Neural progenitor cell (in vitro differentiated cells): ENCODE measurements at regions not wholly inside any gene's neighbourhood (a gene's known extent, or its start where the extent isn't known, plus 50 kb on each side); places are given as distances from the start of the nearest gene placed in this dataset.
"Not testable (repeated sequence)": the region's sequence is repeated elsewhere in the genome, so short reads cannot be mapped to it uniquely, and the experiment has no call there.

Experiments used
- DNase-seq: peaks from one replicate; pipeline ENCODE4 v3.0.0-alpha.2; 2016; ENCODE audit warnings: low spot score
- H2AFZ ChIP-seq: fragments of 200-600 bp; sonication (generic); replicated peaks from 2 replicates; pipeline ENCODE4 v1.6.1; 2016; ENCODE audit warnings: antibody characterized with exemption
- H3F3A ChIP-seq: fragments of 200-600 bp; sonication (generic); 2 replicates; pipeline ENCODE4 v1.6.1; 2016; ENCODE audit warnings: antibody characterized with exemption, low read depth
- H3K27ac ChIP-seq: fragments of 200-600 bp; sonication (generic); 2 replicates; pipeline ENCODE4 v1.5.1; 2016; ENCODE audit warnings: mild to moderate bottlenecking
- H3K27me3 ChIP-seq: fragments of 200-600 bp; sonication (generic); 2 replicates; pipeline ENCODE4 v1.6.1; 2016; ENCODE audit warnings: mild to moderate bottlenecking, moderate library complexity
- H3K36me3 ChIP-seq: fragments of 200-600 bp; sonication (generic); 2 replicates; pipeline ENCODE4 v1.5.1; 2016
- H3K4me1 ChIP-seq: fragments of 200-600 bp; sonication (generic); 2 replicates; pipeline ENCODE4 v1.6.1; 2016; ENCODE audit warnings: mixed run types
- H3K4me2 ChIP-seq: fragments of 200-600 bp; sonication (generic); 2 replicates; pipeline ENCODE4 v1.6.1; 2016
- H3K4me3 ChIP-seq: fragments of 200-600 bp; sonication (generic); 2 replicates; pipeline ENCODE4 v1.5.1; 2016
- H3K79me2 ChIP-seq: fragments of 200-600 bp; sonication (generic); 2 replicates; pipeline ENCODE4 v1.6.1; 2016; ENCODE audit warnings: low read depth
- H3K9ac ChIP-seq: fragments of 200-600 bp; sonication (generic); 2 replicates; pipeline ENCODE4 v1.6.1; 2016
- H3K9me3 ChIP-seq: fragments of 200-600 bp; sonication (generic); 2 replicates; pipeline ENCODE4 v1.5.1; 2016; ENCODE audit warnings: low read depth
- H4K20me1 ChIP-seq: fragments of 200-600 bp; sonication (generic); 2 replicates; pipeline ENCODE4 v1.6.1; 2016; ENCODE audit warnings: low read depth
- H3K27ac Mint-ChIP-seq: 3 replicates; pipeline ENCODE4 v1.8.0; 2021; ENCODE audit warnings: mixed read lengths
- H3K27me3 Mint-ChIP-seq: 2 replicates; pipeline ENCODE4 v1.8.0; 2022; ENCODE audit warnings: low read depth, mild to moderate bottlenecking, inconsistent platforms, moderate library complexity, mixed read lengths; ENCODE audit not compliant: insufficient read depth
- H3K36me3 Mint-ChIP-seq: 3 replicates; pipeline ENCODE4 v1.8.0; 2021; ENCODE audit warnings: mixed read lengths
- H3K4me1 Mint-ChIP-seq: 3 replicates; pipeline ENCODE4 v1.8.0; 2021; ENCODE audit warnings: mixed read lengths
- H3K4me3 Mint-ChIP-seq: 3 replicates; pipeline ENCODE4 v1.8.0; 2021; ENCODE audit warnings: mild to moderate bottlenecking, moderate library complexity, mixed read lengths
- H3K9me3 Mint-ChIP-seq: 3 replicates; pipeline ENCODE4 v1.8.0; 2020; ENCODE audit warnings: mixed read lengths
- CTCF ChIP-seq: fragments of 200-600 bp; sonication (generic); IDR thresholded peaks from 2 replicates; pipeline ENCODE4 v1.5.1; 2017; ENCODE audit warnings: antibody characterized with exemption, mild to moderate bottlenecking
- EZH2 ChIP-seq: fragments of 200-600 bp; sonication (generic); IDR thresholded peaks from 2 replicates; pipeline ENCODE4 v1.6.1; 2017; ENCODE audit warnings: antibody characterized with exemption, mild to moderate bottlenecking, moderate library complexity
- EZH2phosphoT487 ChIP-seq: fragments of 200-600 bp; sonication (generic); IDR thresholded peaks from 2 replicates; pipeline ENCODE4 v1.6.1; 2017; ENCODE audit warnings: antibody characterized with exemption

GRCh38 chr1:226461087-226461486 lies 53.2 kb upstream of the PARP1 start:
- H3K27me3 ChIP-seq: no peaks in the 10 kb centered on the region
- no peaks in the 10 kb centered on the region for H3K79me2 ChIP-seq
- TF ChIP-seq EZH2 (no peak), EZH2phosphoT487 (no peak), CTCF (no peak)
- Mint-ChIP-seq H3K9me3 (peaks cover 19% of the 10 kb centered on the region), H3K36me3 (peaks cover 5% of the 10 kb centered on the region), H3K4me3 (no peak overlapping the region), H3K27me3 (peaks cover 12% of the 10 kb centered on the region), H3K27ac (no peak overlapping the region), H3K4me1 (peaks cover 3% of the 10 kb centered on the region)
- H3K4me1 ChIP-seq: peaks cover 3% of the 10 kb centered on the region
- H2AFZ ChIP-seq: no peak overlapping the region
- no peaks in the 10 kb centered on the region for H3K36me3 ChIP-seq
- H3K9me3 ChIP-seq: no peaks in the 10 kb centered on the region
- H4K20me1 ChIP-seq: no peaks in the 10 kb centered on the region
- H3F3A ChIP-seq: no peaks in the 10 kb centered on the region
- no peak overlapping the region for H3K9ac ChIP-seq
- no peak overlapping the region for H3K27ac ChIP-seq
- no peak overlapping the region for H3K4me2 ChIP-seq
- no peak for DNase-seq
- H3K4me3 ChIP-seq: no peak overlapping the region

- Histone ChIP-seq H3K9me3 (no peaks in the 10 kb centered on the region), H3K27ac (no peak overlapping the region), H3K9ac (no peak overlapping the region), H3K4me1 (no peaks in the 10 kb centered on the region), H4K20me1 (no peaks in the 10 kb centered on the region), H2AFZ (no peak overlapping the region), H3K36me3 (no peaks in the 10 kb centered on the region), H3K4me2 (no peak overlapping the region), H3K4me3 (no peak overlapping the region), H3K79me2 (no peaks in the 10 kb centered on the region), H3K27me3 (no peaks in the 10 kb centered on the region), H3F3A (no peaks in the 10 kb centered on the region)
- no peak for TF ChIP-seq EZH2
- no peak for TF ChIP-seq EZH2phosphoT487
- no peak for TF ChIP-seq CTCF
- Mint-ChIP-seq H3K27me3 (peaks cover 10% of the 10 kb centered on the region), H3K9me3 (peaks cover 22% of the 10 kb centered on the region), H3K4me1 (no peaks in the 10 kb centered on the region), H3K36me3 (peaks cover 5% of the 10 kb centered on the region), H3K27ac (no peak overlapping the region), H3K4me3 (no peak overlapping the region)
- no peak for DNase-seq
These were observed 56.2 kb upstream of the PARP1 start for GRCh38 chr1:226463925-226464586.

- not testable (repeated sequence) for H3K36me3 Mint-ChIP-seq, DNase-seq, H3K4me3 Mint-ChIP-seq, H3K36me3 ChIP-seq, H3K9ac ChIP-seq, H3K27ac ChIP-seq, H3K27me3 ChIP-seq, H3K4me3 ChIP-seq, H2AFZ ChIP-seq, H3K4me1 ChIP-seq, H3K9me3 ChIP-seq, H3F3A ChIP-seq, H3K27ac Mint-ChIP-seq, H3K4me1 Mint-ChIP-seq, H3K4me2 ChIP-seq, H4K20me1 ChIP-seq, H3K79me2 ChIP-seq
- H3K9me3 Mint-ChIP-seq: peaks cover 22% of the 10 kb centered on the region
- peaks cover 10% of the 10 kb centered on the region for H3K27me3 Mint-ChIP-seq
These were observed 56.7 kb upstream of the PARP1 start for GRCh38 chr1:226464587-226464971.

GRCh38 chr1:226466296-226466695 lies 58.4 kb upstream of the PARP1 start:
- H3K27ac Mint-ChIP-seq: no peak overlapping the region
- H3K36me3 Mint-ChIP-seq: peaks cover 5% of the 10 kb centered on the region

More at GRCh38 chr1:226466296-226466695, 58.4 kb upstream of the PARP1 start:
- Histone ChIP-seq H3K4me3 (no peak overlapping the region), H3F3A (no peaks in the 10 kb centered on the region), H4K20me1 (no peaks in the 10 kb centered on the region), H2AFZ (no peak overlapping the region), H3K27me3 (no peaks in the 10 kb centered on the region), H3K27ac (no peak overlapping the region), H3K9me3 (no peaks in the 10 kb centered on the region), H3K36me3 (no peaks in the 10 kb centered on the region), H3K9ac (no peak overlapping the region), H3K79me2 (no peaks in the 10 kb centered on the region), H3K4me2 (no peak overlapping the region), H3K4me1 (peaks cover 6% of the 10 kb centered on the region)
- peaks cover 22% of the 10 kb centered on the region for H3K9me3 Mint-ChIP-seq
- H3K4me3 Mint-ChIP-seq: no peak overlapping the region
- TF ChIP-seq EZH2 (no peak), CTCF (no peak), EZH2phosphoT487 (no peak)
- peaks cover 13% of the 10 kb centered on the region for H3K27me3 Mint-ChIP-seq
- no peak for DNase-seq
- H3K4me1 Mint-ChIP-seq: no peaks in the 10 kb centered on the region
